ENCODE measurements at regions not wholly inside any gene's neighbourhood (a gene's known extent, or its start where the extent isn't known, plus 50 kb on each side); places are given as distances from the start of the nearest gene placed in this dataset.

- 58 to 100% methylated on average over 1 of the region's 1 CpG for WGBS, 2 donors (ENCODE audit: low coverage in 1 of 2)
- ATAC-seq = no peak
- TF ChIP-seq EP300 (IDR thresholded peaks at IDR 0.05) (no peak), POLR2A (IDR thresholded peaks at IDR 0.05) (no peak), CTCF (IDR thresholded peaks at IDR 0.05) (no peak), POLR2AphosphoS5 (IDR thresholded peaks at IDR 0.05) (no peak)
These were observed 77.6 kb upstream of the NR4A3 start for GRCh38 chr9:99744132-99744531.

GRCh38 chr9:99745085-99745484, 76.6 kb upstream of the NR4A3 start:
- no peak overlapping the region for H3K4me3 ChIP-seq
- no peaks in the 10 kb centered on the region for H3K27me3 ChIP-seq
- no peak for ATAC-seq
- no peaks in the 10 kb centered on the region for H3K4me1 ChIP-seq
- no peak overlapping the region for H3K27ac ChIP-seq
- WGBS, 2 donors (ENCODE audit: low coverage in 1 of 2) = 89 to 92% methylated on average over 1 to 2 of the region's 4 CpGs
- TF ChIP-seq POLR2A (IDR thresholded peaks at IDR 0.05) = no peak
- TF ChIP-seq EP300 (IDR thresholded peaks at IDR 0.05) = no peak
- TF ChIP-seq CTCF (IDR thresholded peaks at IDR 0.05) = no peak
- no peak for TF ChIP-seq POLR2AphosphoS5 (IDR thresholded peaks at IDR 0.05)
- no peaks in the 10 kb centered on the region for H3K9me3 ChIP-seq
- H3K36me3 ChIP-seq = no peaks in the 10 kb centered on the region

More at GRCh38 chr9:99744132-99744531, 77.6 kb upstream of the NR4A3 start:
- H3K9me3 ChIP-seq = no peaks in the 10 kb centered on the region
- H3K4me3 ChIP-seq = no peak overlapping the region
- no peaks in the 10 kb centered on the region for H3K36me3 ChIP-seq
- H3K27ac ChIP-seq = no peak overlapping the region
- H3K4me1 ChIP-seq = no peaks in the 10 kb centered on the region
- H3K27me3 ChIP-seq = no peaks in the 10 kb centered on the region

- ATAC-seq = no peak
- Histone ChIP-seq H3K9me3 (no peaks in the 10 kb centered on the region), H3K36me3 (no peaks in the 10 kb centered on the region), H3K4me3 (no peak overlapping the region), H3K4me1 (no peaks in the 10 kb centered on the region), H3K27ac (no peak overlapping the region), H3K27me3 (no peaks in the 10 kb centered on the region)
- 70 to 90% methylated on average over 1 of the region's 1 CpG for WGBS, 2 donors (ENCODE audit: low coverage in 1 of 2)
- TF ChIP-seq POLR2A (IDR thresholded peaks at IDR 0.05) = no peak
- no peak for TF ChIP-seq EP300 (IDR thresholded peaks at IDR 0.05)
These were observed 75.3 kb upstream of the NR4A3 start for GRCh38 chr9:99746406-99746805.

- no peak overlapping the region for H3K27ac ChIP-seq
- H3K27me3 ChIP-seq = no peaks in the 10 kb centered on the region
- no peaks in the 10 kb centered on the region for H3K4me1 ChIP-seq
- no peak overlapping the region for H3K4me3 ChIP-seq
- H3K9me3 ChIP-seq = no peaks in the 10 kb centered on the region
- H3K36me3 ChIP-seq = no peaks in the 10 kb centered on the region
- TF ChIP-seq CTCF (IDR thresholded peaks at IDR 0.05) = no peak
- ATAC-seq = no peak
These were observed 73.4 kb upstream of the NR4A3 start for GRCh38 chr9:99748266-99748665.

GRCh38 chr9:99748676-99749075, 73.0 kb upstream of the NR4A3 start:
- ATAC-seq = no peak
- Histone ChIP-seq H3K4me1 (no peaks in the 10 kb centered on the region), H3K9me3 (no peaks in the 10 kb centered on the region), H3K27me3 (no peaks in the 10 kb centered on the region), H3K27ac (no peak overlapping the region), H3K4me3 (no peak overlapping the region), H3K36me3 (no peaks in the 10 kb centered on the region)
- no peak for TF ChIP-seq POLR2A (IDR thresholded peaks at IDR 0.05)
- WGBS, 2 donors (ENCODE audit: low coverage in 1 of 2) = 30 to 55% methylated on average over 1 of the region's 1 CpG

GRCh38 chr9:99749641-99750040, 72.0 kb upstream of the NR4A3 start:
- 82 to 87% methylated on average over 2 to 3 of the region's 5 CpGs for WGBS, 2 donors (ENCODE audit: low coverage in 1 of 2)
- H3K27me3 ChIP-seq = no peaks in the 10 kb centered on the region
- H3K4me3 ChIP-seq = no peak overlapping the region
- H3K4me1 ChIP-seq = no peaks in the 10 kb centered on the region
- no peaks in the 10 kb centered on the region for H3K9me3 ChIP-seq
- H3K36me3 ChIP-seq = no peaks in the 10 kb centered on the region
- no peak for ATAC-seq
- no peak overlapping the region for H3K27ac ChIP-seq
- TF ChIP-seq CTCF (IDR thresholded peaks at IDR 0.05) (no peak), POLR2A (IDR thresholded peaks at IDR 0.05) (no peak), EP300 (IDR thresholded peaks at IDR 0.05) (no peak), POLR2AphosphoS5 (IDR thresholded peaks at IDR 0.05) (no peak)
